Endothelial cell of umbilical vein (primary cell): ENCODE measurements at regions not wholly inside any gene's neighbourhood (a gene's known extent, or its start where the extent isn't known, plus 50 kb on each side); places are given as distances from the start of the nearest gene placed in this dataset.

Experiments
- BruUV-seq: library from RNA; stranded (reverse); fragments of 400-500 nt; replicated peaks from 2 replicates; lab custom pipeline; 2021; lab: Mats Ljungman, UMichigan
- CTCF ChIA-PET: fragments of 300-600, 350-600 bp; sonication (Branson Sonifier 250); formaldehyde crosslinking; loops from one replicate; lab custom pipeline; 2021; ENCODE audit warnings: antibody characterized with exemption, inconsistent platforms; lab: Charles Lee
- POLR2A ChIA-PET: fragments of 300-600, 350-600 bp; sonication (Branson Sonifier 250); formaldehyde crosslinking; loops from one replicate; lab custom pipeline; 2021; ENCODE audit warnings: antibody characterized with exemption, inconsistent platforms; lab: Charles Lee
- DNase-seq: peaks from one replicate; pipeline ENCODE4 v3.0.0-alpha.2; 2011; ENCODE audit warnings: low read depth, low spot score
- FAIRE-seq: peaks from 2 replicates; lab custom pipeline; 2011; peaks lifted over from hg19 to GRCh38; lab: Jason Lieb, UNC
- H2AFZ ChIP-seq: 2 replicates; pipeline ENCODE4 v1.6.0; 2012; ENCODE audit warnings: low read depth, low read length, control low read depth, inconsistent platforms
- H3K27ac ChIP-seq: 2 replicates; pipeline ENCODE4 v1.5.1; 2011; ENCODE audit warnings: low read depth, mild to moderate bottlenecking, control low read depth, low read length, moderate library complexity; ENCODE audit not compliant: insufficient read depth
- H3K27me3 ChIP-seq, 2 experiments: 2 replicates each; pipeline versions ENCODE4 v1.6.0 to v1.6.1; 2011; ENCODE audit warnings: low read length in 2 of 2, mixed read lengths in 1 of 2; ENCODE audit not compliant: control insufficient read depth in 2 of 2, insufficient read depth in 2 of 2
- H3K36me3 ChIP-seq, 2 experiments: 2 replicates in 1 of 2; 3 replicates in 1 of 2; pipeline ENCODE4 v1.5.1; 2011; ENCODE audit warnings: low read length in 2 of 2, mild to moderate bottlenecking in 1 of 2, moderate library complexity in 1 of 2; ENCODE audit not compliant: control insufficient read depth in 2 of 2, insufficient read depth in 2 of 2; ENCODE audit errors: extremely low read depth in 1 of 2
- H3K4me1 ChIP-seq: 3 replicates; pipeline ENCODE4 v1.5.1; 2011; ENCODE audit warnings: mild to moderate bottlenecking, low read length; ENCODE audit not compliant: control insufficient read depth, insufficient read depth; ENCODE audit errors: extremely low read depth
- H3K4me2 ChIP-seq: 2 replicates; pipeline ENCODE4 v1.6.1; 2011; ENCODE audit warnings: low read length, control low read depth, mixed read lengths; ENCODE audit not compliant: insufficient read depth
- H3K4me3 ChIP-seq, 3 experiments: fragments of 200-600 bp in 1 of 3; sonication (generic), shearing (Covaris generic) in 1 of 3; replicated peaks in 1 of 3; 2 replicates each; pipeline ENCODE4 v1.5.1; 2011 to 2016; ENCODE audit warnings: control low read depth in 3 of 3, low read length in 3 of 3, mild to moderate bottlenecking in 2 of 3, inconsistent platforms in 1 of 3, low read depth in 1 of 3, moderate library complexity in 1 of 3; ENCODE audit not compliant: insufficient read depth in 1 of 3
- H3K79me2 ChIP-seq: 2 replicates; pipeline ENCODE4 v1.6.0; 2012; ENCODE audit warnings: low read length, inconsistent platforms; ENCODE audit not compliant: control insufficient read depth, insufficient read depth
- H3K9ac ChIP-seq: replicated peaks from 2 replicates; pipeline ENCODE3; 2011; ENCODE audit warnings: low read length, control low read depth; ENCODE audit not compliant: insufficient read depth; ENCODE audit errors: extremely low read depth
- H3K9me1 ChIP-seq: replicated peaks from 3 replicates; pipeline ENCODE4 v1.6.0; 2011; ENCODE audit warnings: mild to moderate bottlenecking, low read length; ENCODE audit not compliant: control insufficient read depth, insufficient read depth; ENCODE audit errors: extremely low read depth
- H3K9me3 ChIP-seq: replicated peaks from 2 replicates; pipeline ENCODE4 v1.5.1; 2012; ENCODE audit warnings: low read length, inconsistent platforms; ENCODE audit not compliant: control insufficient read depth, insufficient read depth
- H4K20me1 ChIP-seq: replicated peaks from 2 replicates; pipeline ENCODE3; 2011; ENCODE audit warnings: mild to moderate bottlenecking, low read length; ENCODE audit not compliant: control insufficient read depth, insufficient read depth; ENCODE audit errors: extremely low read depth
- CTCF ChIP-seq, 2 donors: IDR thresholded peaks; 1 replicate in 1 of 2; 2 replicates in 1 of 2; pipeline ENCODE4 v1.5.1; 2011; ENCODE audit warnings: low read length in 2 of 2, mild to moderate bottlenecking in 2 of 2, moderate library complexity in 2 of 2, control low read depth in 1 of 2, inconsistent platforms in 1 of 2, low read depth in 1 of 2; ENCODE audit not compliant: insufficient read depth in 1 of 2; ENCODE audit errors: extremely low read depth in 1 of 2
- EZH2 ChIP-seq: IDR thresholded peaks from 2 replicates; pipeline ENCODE4 v1.6.1; 2012; ENCODE audit warnings: borderline replicate concordance, low read depth, mild to moderate bottlenecking, moderate library complexity, low read length, inconsistent platforms; ENCODE audit not compliant: severe bottlenecking
- FOS ChIP-seq: IDR thresholded peaks from 2 replicates; pipeline ENCODE4 v1.6.1; 2011; ENCODE audit warnings: mild to moderate bottlenecking, low read length, moderate library complexity, borderline replicate concordance; ENCODE audit not compliant: insufficient read depth
- GATA2 ChIP-seq: IDR thresholded peaks from 2 replicates; pipeline ENCODE4 v1.7.0; 2011; ENCODE audit warnings: low read depth, mild to moderate bottlenecking, moderate library complexity, mixed read lengths, low read length; ENCODE audit not compliant: insufficient read length, insufficient read depth
- JUN ChIP-seq: IDR thresholded peaks from 2 replicates; pipeline ENCODE4 v1.6.1; 2011; ENCODE audit warnings: borderline replicate concordance, low read depth; ENCODE audit not compliant: insufficient read length, insufficient read depth
- MYC ChIP-seq: IDR thresholded peaks from one replicate; pipeline ENCODE4 v1.6.1; 2011; ENCODE audit warnings: mild to moderate bottlenecking, low read depth, low read length
- POLR2A ChIP-seq: IDR thresholded peaks from 2 replicates; pipeline ENCODE4 v1.6.1; 2012; ENCODE audit warnings: low read depth, mild to moderate bottlenecking, control low read depth, low read length
- POLR2AphosphoS5 ChIP-seq: IDR thresholded peaks from 2 replicates; pipeline ENCODE4 v1.6.1; 2012; ENCODE audit warnings: low read depth, mild to moderate bottlenecking, control low read depth, low read length, moderate library complexity; ENCODE audit not compliant: insufficient read depth
- dilution Hi-C: fragments of 300-500 bp; cut with MboI; formaldehyde crosslinking; loops from one replicate; pipeline ENCODE4 v1.15.0; 2019; ENCODE audit warnings: low sequenced_read_pairs; ENCODE audit not compliant: extremely low pct_ligation_motif_present
- intact Hi-C: fragments of 100-400 bp; cut with micrococcal nuclease; formaldehyde crosslinking; loops from one replicate; pipeline ENCODE4 v1.10.0; 2022
- TF ChIP-seq, protein P1 (sequence below): IDR thresholded peaks from 2 replicates; pipeline ENCODE4 v1.6.1; 2011; ENCODE audit not compliant: insufficient read depth, insufficient read length

DNA sequence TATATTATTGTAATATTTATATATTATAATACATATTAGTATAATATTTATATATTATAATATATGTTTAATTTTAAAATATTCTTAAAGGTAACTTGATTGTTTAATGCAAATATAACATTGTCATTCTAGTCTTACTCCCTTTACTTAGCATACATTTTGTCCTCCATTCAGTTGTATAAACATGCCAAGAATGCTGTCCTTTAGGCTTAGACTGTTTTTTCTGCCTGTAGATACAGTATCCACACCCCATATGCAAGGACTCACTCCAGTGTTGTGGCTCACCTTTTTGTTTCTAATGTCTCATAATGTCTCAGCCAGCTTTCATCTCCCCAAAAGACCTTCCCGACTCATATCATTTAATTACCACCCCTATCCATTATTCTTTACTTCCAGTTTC is 2110.0 kb downstream of the PCDH7 start:
- intact Hi-C loops, result no loop called here
- no TSS peak for BruUV-seq
- FAIRE-seq, result no peak

More for the DNA sequence above, 2110.0 kb downstream of the PCDH7 start:
- Histone ChIP-seq H2AFZ (no peak overlapping the region), H4K20me1 (no peaks in the 10 kb centered on the region), H3K9me3 (no peaks in the 10 kb centered on the region), H3K4me1 (no peaks in the 10 kb centered on the region), H3K9me1 (no peaks in the 10 kb centered on the region), H3K4me3 (no peak overlapping the region), H3K9ac (no peak overlapping the region), H3K4me2 (no peak overlapping the region), H3K27ac (no peak overlapping the region), H3K27me3 (no peaks in the 10 kb centered on the region), H3K36me3 (no peaks in the 10 kb centered on the region), H3K79me2 (no peaks in the 10 kb centered on the region)
- dilution Hi-C loops, result no loop called here
- POLR2A ChIA-PET, result no interaction called here
- TF ChIP-seq GATA2, result no peak
- TF ChIP-seq POLR2A, result no peak
- TF ChIP-seq JUN, result no peak
- no peak for TF ChIP-seq FOS
- TF ChIP-seq CTCF (IDR thresholded peaks at IDR 0.05; ENCODE audit: extremely low read depth in 1 of 2, insufficient read depth in 1 of 2, low read depth in 1 of 2, low read length in 2 of 2), result no peak
- TF ChIP-seq, protein P1, sequence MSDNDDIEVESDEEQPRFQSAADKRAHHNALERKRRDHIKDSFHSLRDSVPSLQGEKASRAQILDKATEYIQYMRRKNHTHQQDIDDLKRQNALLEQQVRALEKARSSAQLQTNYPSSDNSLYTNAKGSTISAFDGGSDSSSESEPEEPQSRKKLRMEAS, result no peak
- no peak for TF ChIP-seq EZH2
- no peak for TF ChIP-seq POLR2AphosphoS5
- TF ChIP-seq MYC, result no peak
- CTCF ChIA-PET, result no interaction called here
- DNase-seq, result no peak
